ENCODE measurements at regions not wholly inside any gene's neighbourhood (a gene's known extent, or its start where the extent isn't known, plus 50 kb on each side); places are given as distances from the start of the nearest gene placed in this dataset.

GRCh38 chr4:45121426-45121975 is 395.1 kb upstream of the GNPDA2 start:
- Histone ChIP-seq H2BK120ac (ENCODE audit: low read depth, low read length) (no peak overlapping the region), H4K20me1 (ENCODE audit: insufficient read depth, low read length) (no peaks in the 10 kb centered on the region), H2BK20ac (ENCODE audit: low read depth, low read length) (no peak overlapping the region), H3K4me1 (ENCODE audit: control insufficient read depth, insufficient read depth, low read length) (no peaks in the 10 kb centered on the region), H3K4me2 (ENCODE audit: low read depth, low read length) (no peak overlapping the region), H3K9me3 (ENCODE audit: control insufficient read depth, insufficient read depth, low read length) (peaks cover 4% of the 10 kb centered on the region; the same call in 1 of the 2 replicates), H3K27ac (ENCODE audit: insufficient read depth, low read length) (no peak overlapping the region), H3K36me3 (ENCODE audit: control insufficient read depth, insufficient read depth, low read length) (no peaks in the 10 kb centered on the region), H2BK15ac (ENCODE audit: low read depth, low read length) (no peak overlapping the region), H3K56ac (ENCODE audit: extremely low read depth, insufficient read depth, low read length) (no peak overlapping the region), H2AK9ac (replicated peaks; ENCODE audit: low read depth, low read length, poor library complexity) (no peak overlapping the region), H3K4ac (ENCODE audit: low read depth, low read length) (no peak overlapping the region), H3K18ac (ENCODE audit: low read depth, low read length) (no peak overlapping the region), H3K27me3 (ENCODE audit: control insufficient read depth, insufficient read depth, low read length) (no peaks in the 10 kb centered on the region), H3K9me1 (ENCODE audit: insufficient read depth, low read length) (no peaks in the 10 kb centered on the region), H3K4me3 (ENCODE audit: insufficient read depth, low read depth, low read length) (no peak overlapping the region), H4K8ac (ENCODE audit: low read depth in 2 of 2, low read length in 2 of 2) (no peak overlapping the region), H4K5ac (ENCODE audit: low read depth, low read length) (no peak overlapping the region), H3K79me1 (ENCODE audit: low read depth in 1 of 2, low read length in 2 of 2) (no peaks in the 10 kb centered on the region), H3K14ac (replicated peaks; ENCODE audit: low read depth, low read length) (no peak overlapping the region), H4K91ac (ENCODE audit: insufficient read depth, low read depth, low read length) (no peak overlapping the region), H2BK5ac (ENCODE audit: low read depth, low read length, poor library complexity, severe bottlenecking) (no peak overlapping the region), H2AFZ (replicated peaks; ENCODE audit: low read length, poor library complexity) (no peak overlapping the region), H3K23ac (ENCODE audit: low read depth, low read length) (no peak overlapping the region), H3K9ac (ENCODE audit: low read depth, low read length) (no peak overlapping the region), H2AK5ac (ENCODE audit: low read depth, low read length) (no peak overlapping the region)
- no peak for ATAC-seq (ENCODE audit: low read depth)
- ChIA-PET CTCF (no interaction called here), POLR2A (ENCODE audit: unreplicated experiment) (no interaction called here)
- in situ Hi-C loops (cut with MboI; ENCODE audit: low sequenced_read_pairs) (no loop called here), intact Hi-C loops (cut with micrococcal nuclease) (no loop called here), dilution Hi-C loops (cut with HindIII; ENCODE audit: low sequenced_read_pairs, unreplicated experiment) (no loop called here)
- no TSS peak for BruUV-seq (replicated peaks)
- WGBS, 2 experiments (ENCODE audit: extremely low coverage in 2 of 2, insufficient read length in 1 of 2), result no CpG with 5 or more reads among the region's 2 CpGs
- TF ChIP-seq ELK1 (IDR thresholded peaks at IDR 0.05; ENCODE audit: borderline replicate concordance, low read depth, low read length), result no peak
- no peak for TF ChIP-seq FOS (IDR thresholded peaks at IDR 0.05; ENCODE audit: low read depth, low read length)
- no peak for TF ChIP-seq POLR2A (IDR thresholded peaks at IDR 0.05; ENCODE audit: low read depth, low read length)
- no peak for TF ChIP-seq CEBPB (IDR thresholded peaks at IDR 0.05; ENCODE audit: low read depth, low read length)
- no peak for TF ChIP-seq MAZ (IDR thresholded peaks at IDR 0.05; ENCODE audit: borderline replicate concordance, low read depth, low read length)
- no peak for TF ChIP-seq MAFK (IDR thresholded peaks at IDR 0.05; ENCODE audit: low read depth, low read length)
- TF ChIP-seq NFE2L2 (IDR thresholded peaks at IDR 0.05; ENCODE audit: low read depth, low read length), result no peak
- no peak for TF ChIP-seq MXI1 (IDR thresholded peaks at IDR 0.05; ENCODE audit: borderline replicate concordance, low read depth, low read length)
- DNase-seq, result no peak

Measured in IMR-90 (cell line).